K562 (cell line): ENCODE measurements at regions not wholly inside any gene's neighbourhood (a gene's known extent, or its start where the extent isn't known, plus 50 kb on each side); places are given as distances from the start of the nearest gene placed in this dataset.

ENCODE experiments used
- ATAC-seq: fragments of 200-7000 bp; cut with Tn5 transposase; 3 replicates; pipeline ENCODE4 v1.9.1; 2020; ENCODE audit warnings: moderate library complexity
- BruUV-seq: library from RNA; stranded (reverse); fragments of 400-500 nt; replicated peaks from 2 replicates; lab custom pipeline; 2021; lab: Mats Ljungman, UMichigan
- CTCF ChIA-PET: fragments of 300-600 bp; formaldehyde crosslinking; extraction: SDS; loops from one replicate; lab custom pipeline; 2021; ENCODE audit warnings: low intra/inter-chr PET ratio; lab: Yijun Ruan, JAX
- POLR2A ChIA-PET: fragments of 300-600, 350-650 bp; sonication (Branson Sonifier 250); formaldehyde crosslinking; extraction: SDS; loops from one replicate; lab custom pipeline; 2021; ENCODE audit warnings: antibody characterized with exemption, inconsistent platforms; lab: Yijun Ruan, JAX
- DNase-seq, 4 experiments: peaks; one replicate each; pipeline versions ENCODE4 v3.0.0 to v3.0.0-alpha.2; 2011 to 2018; ENCODE audit warnings: low spot score in 3 of 4, mixed read lengths in 3 of 4; ENCODE audit errors: extremely low read depth in 1 of 4
- FAIRE-seq: peaks from 2 replicates; lab custom pipeline; 2011; peaks lifted over from hg19 to GRCh38; lab: Jason Lieb, UNC
- H2AFZ ChIP-seq: 2 replicates; pipeline ENCODE4 v1.6.0; 2011; ENCODE audit warnings: low read depth, low read length, control low read depth, inconsistent platforms
- H3K27ac ChIP-seq: fragments of 200-600 bp; 3 replicates; pipeline ENCODE4 v1.8.0; 2011; ENCODE audit warnings: low read depth, mild to moderate bottlenecking, control low read depth, inconsistent platforms, low read length, moderate library complexity, mixed read lengths; ENCODE audit errors: extremely low read depth
- H3K27me3 ChIP-seq, 2 experiments: fragments of 300-600 bp in 1 of 2; 2 replicates in 1 of 2; 3 replicates in 1 of 2; pipeline versions ENCODE4 v1.6.0 to v1.8.0; 2011; ENCODE audit warnings: inconsistent platforms in 2 of 2, low read length in 2 of 2, mild to moderate bottlenecking in 1 of 2, mixed read lengths in 1 of 2, moderate library complexity in 1 of 2; ENCODE audit not compliant: control insufficient read depth in 2 of 2, insufficient read depth in 2 of 2
- H3K36me3 ChIP-seq: fragments of 300-600 bp; 3 replicates; pipeline ENCODE4 v1.8.0; 2011; ENCODE audit warnings: mild to moderate bottlenecking, low read length, inconsistent platforms; ENCODE audit not compliant: control insufficient read depth, insufficient read depth
- H3K4me1 ChIP-seq, 2 experiments: fragments of 200-600 bp in 1 of 2; replicated peaks in 1 of 2; 2 replicates in 1 of 2; 3 replicates in 1 of 2; pipeline versions ENCODE4 v1.5.1 to v1.8.0; 2011; ENCODE audit warnings: inconsistent platforms in 2 of 2, low read length in 2 of 2, mild to moderate bottlenecking in 1 of 2, mixed read lengths in 1 of 2, moderate library complexity in 1 of 2; ENCODE audit not compliant: control insufficient read depth in 2 of 2, insufficient read depth in 2 of 2
- H3K4me2 ChIP-seq: 2 replicates; pipeline ENCODE4 v1.6.1; 2011; ENCODE audit warnings: low read length, control low read depth, inconsistent platforms, mixed read lengths; ENCODE audit not compliant: insufficient read depth
- H3K4me3 ChIP-seq: fragments of 200-600 bp; sonication (generic), shearing (Covaris generic); 2 replicates; pipeline ENCODE4 v1.5.1; 2016; ENCODE audit warnings: control low read depth, inconsistent platforms
- H3K79me2 ChIP-seq: fragments of 200-600 bp; 3 replicates; pipeline ENCODE4 v1.8.0; 2011; ENCODE audit warnings: low read length, inconsistent platforms; ENCODE audit not compliant: control insufficient read depth, insufficient read depth
- H3K9ac ChIP-seq, 2 experiments: 2 replicates each; pipeline versions ENCODE4 v1.6.0 to v1.6.1; 2011; ENCODE audit warnings: low read depth in 2 of 2, low read length in 2 of 2, control low read depth in 1 of 2, inconsistent platforms in 1 of 2, mild to moderate bottlenecking in 1 of 2, mixed read lengths in 1 of 2; ENCODE audit not compliant: insufficient read depth in 1 of 2
- H3K9me1 ChIP-seq: one replicate; pipeline ENCODE4 v1.6.0; 2011; ENCODE audit warnings: inconsistent platforms, mild to moderate bottlenecking, low read length, moderate library complexity; ENCODE audit not compliant: control insufficient read depth, insufficient read depth
- H3K9me3 ChIP-seq: replicated peaks from 2 replicates; pipeline ENCODE4 v1.5.1; 2011; ENCODE audit warnings: low read depth, low read length, inconsistent platforms; ENCODE audit not compliant: control insufficient read depth, insufficient read depth
- H4K20me1 ChIP-seq: replicated peaks from 2 replicates; pipeline ENCODE4 v1.6.1; 2011; ENCODE audit warnings: low read length, inconsistent platforms, mixed read lengths; ENCODE audit not compliant: control insufficient read depth, insufficient read depth
- FOXA3 ChIP-seq, 2 experiments: fragments of 450-650 bp in 1 of 2; sonication (generic) in 1 of 2; formaldehyde crosslinking; IDR thresholded peaks in 1 of 2; conservative IDR thresholded peaks in 1 of 2; 2 replicates each; pipeline versions ENCODE4 v1.4.0 to v1.8.0; 2020 to 2022; ENCODE audit warnings: mild to moderate bottlenecking in 2 of 2, missing genetic modification reagents in 1 of 2
- MECOM ChIP-seq: fragments of 250-450 bp; sonication (Bioruptor Pico); IDR thresholded peaks from 2 replicates; pipeline ENCODE4 v1.8.0; 2022; ENCODE audit warnings: inconsistent platforms
- RFX1 ChIP-seq: fragments of 450-650 bp; IDR thresholded peaks from 2 replicates; pipeline ENCODE4 v1.6.1; 2016; ENCODE audit warnings: mild to moderate bottlenecking, moderate library complexity
- SIN3A ChIP-seq, 2 experiments: fragments of 150-350 bp in 1 of 2; IDR thresholded peaks; 2 replicates each; pipeline ENCODE4 v1.6.1; 2011 to 2016; ENCODE audit warnings: borderline replicate concordance in 2 of 2, low read depth in 2 of 2, low read length in 2 of 2, mild to moderate bottlenecking in 2 of 2, moderate library complexity in 2 of 2; ENCODE audit not compliant: control insufficient read depth in 1 of 2
- ZNF384 ChIP-seq: IDR thresholded peaks from 2 replicates; pipeline ENCODE4 v1.6.1; 2012; ENCODE audit warnings: low read depth, low read length, improper control_type of control experiment
- WGBS: fragments of 100-300 bp; shearing (Covaris generic); methylation state at CpG from one replicate; pipeline ENCODE4 v1.1.6; 2016; ENCODE audit warnings: low coverage, mixed read lengths; ENCODE audit not compliant: insufficient coverage; ENCODE audit errors: missing lambda C conversion rate; 5-methylcytosine and 5-hydroxymethylcytosine counted together
- in situ Hi-C: fragments of 300-500 bp; cut with MboI; formaldehyde crosslinking; loops from 4 replicates; pipeline ENCODE4 v1.15.0; 2018; ENCODE audit warnings: inconsistent platforms, mixed read lengths
- intact Hi-C: fragments of 100-400 bp; cut with micrococcal nuclease; formaldehyde crosslinking; loops from 2 replicates; pipeline ENCODE4 v1.14.2; 2022

- no peak for TF ChIP-seq SIN3A (IDR thresholded peaks at IDR 0.05; ENCODE audit: borderline replicate concordance in 2 of 2, control insufficient read depth in 1 of 2, low read depth in 2 of 2, low read length in 2 of 2)
- TF ChIP-seq, all 486 proteins: peak for 0
These were observed 160.4 kb upstream of the PRDM1 start (continued) for GRCh38 chr6:105925706-105926105.

GRCh38 chr6:105921781-105922180 is 164.4 kb upstream of the PRDM1 start:
- H3K27ac ChIP-seq = no peak overlapping the region
- 0% methylated on average over 3 of the region's 3 CpGs for WGBS
- H3K4me2 ChIP-seq = no peak overlapping the region
- intact Hi-C loops (no loop called here), in situ Hi-C loops (no loop called here)
- CTCF ChIA-PET = no interaction called here
- no TSS peak for BruUV-seq
- no peak overlapping the region for H3K4me3 ChIP-seq
- H3K9ac ChIP-seq = no peak overlapping the region
- no peaks in the 10 kb centered on the region for H3K9me1 ChIP-seq
- H3K79me2 ChIP-seq = no peaks in the 10 kb centered on the region
- TF ChIP-seq MECOM (CRISPR knock-in tag) (no peak), RFX1 (no peak), ZNF384 (no peak), FOXA3 (CRISPR knock-in tag; conservative IDR thresholded peaks at IDR 0.05 in 1 of 2, IDR thresholded peaks at IDR 0.05 in 1 of 2) (no peak)
- TF ChIP-seq, all 486 proteins: peak for 0
- FAIRE-seq (no peak), DNase-seq (no peak), ATAC-seq (no peak)
- H3K9me3 ChIP-seq = no peaks in the 10 kb centered on the region
- no peaks in the 10 kb centered on the region for H3K4me1 ChIP-seq
- no peaks in the 10 kb centered on the region for H4K20me1 ChIP-seq
- no peaks in the 10 kb centered on the region for H3K36me3 ChIP-seq
- H2AFZ ChIP-seq = no peak overlapping the region
- POLR2A ChIA-PET = no interaction called here
- H3K27me3 ChIP-seq = peaks cover 4 to 14% of the 10 kb centered on the region in 2 experiments; a peak in 3 of 5 replicates
